HEK293 (cell line): ENCODE measurements at regions not wholly inside any gene's neighbourhood (a gene's known extent, or its start where the extent isn't known, plus 50 kb on each side); places are given as distances from the start of the nearest gene placed in this dataset.

Experiments used
- KLF16 ChIP-seq: fragments of 450-650 bp; formaldehyde crosslinking; IDR thresholded peaks from 2 replicates; pipeline ENCODE4 v1.5.1; 2017; ENCODE audit warnings: missing biosample characterization, missing genetic modification characterization
- TF ChIP-seq, protein P1 (sequence below): fragments of 450-650 bp; formaldehyde crosslinking; IDR thresholded peaks from 2 replicates; pipeline ENCODE4 v1.5.1; 2016; ENCODE audit warnings: missing biosample characterization, missing genetic modification characterization

DNA sequence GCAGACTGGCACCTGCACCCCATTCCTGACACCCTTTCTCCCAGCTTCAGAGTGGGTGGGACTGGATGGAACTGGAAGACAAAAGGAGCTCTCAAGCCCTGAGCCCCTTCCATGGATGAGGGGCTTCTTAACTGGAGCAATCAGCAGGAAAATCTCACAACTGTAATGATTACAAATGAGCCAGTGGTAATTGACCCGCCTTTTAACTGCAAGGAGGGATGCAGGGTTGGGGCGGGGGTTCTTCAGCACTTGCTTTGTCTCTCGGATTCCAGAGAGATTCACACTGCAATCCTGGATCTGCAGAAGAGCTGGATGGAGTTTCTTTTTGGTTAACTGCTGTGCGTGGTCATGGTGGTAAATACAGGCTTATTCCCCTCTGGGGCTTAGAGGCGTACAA is 160.1 kb upstream of the SHB start:
- TF ChIP-seq, protein P1, sequence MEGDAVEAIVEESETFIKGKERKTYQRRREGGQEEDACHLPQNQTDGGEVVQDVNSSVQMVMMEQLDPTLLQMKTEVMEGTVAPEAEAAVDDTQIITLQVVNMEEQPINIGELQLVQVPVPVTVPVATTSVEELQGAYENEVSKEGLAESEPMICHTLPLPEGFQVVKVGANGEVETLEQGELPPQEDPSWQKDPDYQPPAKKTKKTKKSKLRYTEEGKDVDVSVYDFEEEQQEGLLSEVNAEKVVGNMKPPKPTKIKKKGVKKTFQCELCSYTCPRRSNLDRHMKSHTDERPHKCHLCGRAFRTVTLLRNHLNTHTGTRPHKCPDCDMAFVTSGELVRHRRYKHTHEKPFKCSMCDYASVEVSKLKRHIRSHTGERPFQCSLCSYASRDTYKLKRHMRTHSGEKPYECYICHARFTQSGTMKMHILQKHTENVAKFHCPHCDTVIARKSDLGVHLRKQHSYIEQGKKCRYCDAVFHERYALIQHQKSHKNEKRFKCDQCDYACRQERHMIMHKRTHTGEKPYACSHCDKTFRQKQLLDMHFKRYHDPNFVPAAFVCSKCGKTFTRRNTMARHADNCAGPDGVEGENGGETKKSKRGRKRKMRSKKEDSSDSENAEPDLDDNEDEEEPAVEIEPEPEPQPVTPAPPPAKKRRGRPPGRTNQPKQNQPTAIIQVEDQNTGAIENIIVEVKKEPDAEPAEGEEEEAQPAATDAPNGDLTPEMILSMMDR (tag by site-specific recombination), result no peak
- no peak for TF ChIP-seq KLF16 (tag by site-specific recombination)
